Gastroesophageal sphincter (tissue), 4 donors: ENCODE measurements at regions not wholly inside any gene's neighbourhood (a gene's known extent, or its start where the extent isn't known, plus 50 kb on each side); places are given as distances from the start of the nearest gene placed in this dataset.

Experiments used
- ATAC-seq: fragments of 150-250 bp; one replicate; pipeline ENCODE4 v1.9.1; 2016; ENCODE audit warnings: mild to moderate bottlenecking, moderate library complexity
- H3K27ac ChIP-seq, 4 donors: fragments of 200-600 bp; sonication (generic) in 3 of 4; 1 replicate in 3 of 4; 2 replicates in 1 of 4; pipeline ENCODE4 v1.5.1; 2016 to 2019
- H3K27me3 ChIP-seq: fragments of 200-600 bp; sonication (generic); one replicate; pipeline ENCODE4 v1.5.1; 2019
- H3K36me3 ChIP-seq, 2 donors: fragments of 200-600 bp; sonication (generic); one replicate each; pipeline ENCODE4 v1.5.1; 2019; ENCODE audit warnings: control low read depth in 1 of 2
- H3K4me1 ChIP-seq, 3 donors: fragments of 200-600 bp; sonication (generic); 1 replicate in 2 of 3; 2 replicates in 1 of 3; pipeline ENCODE4 v1.5.1; 2016 to 2019; ENCODE audit warnings: control low read depth in 2 of 3
- H3K4me3 ChIP-seq, 2 donors: fragments of 200-600 bp; sonication (generic); one replicate each; pipeline ENCODE4 v1.5.1; 2019; ENCODE audit warnings: mild to moderate bottlenecking in 1 of 2, moderate library complexity in 1 of 2
- H3K9me3 ChIP-seq, 3 donors: fragments of 200-600 bp; sonication (generic); one replicate each; pipeline ENCODE4 v1.5.1; 2017 to 2019; ENCODE audit warnings: control low read depth in 2 of 3
- CTCF ChIP-seq, 4 experiments: fragments of 200-600 bp in 2 of 4; fragments of 450-650 bp in 2 of 4; sonication (generic) in 1 of 4; IDR thresholded peaks; one replicate each; pipeline ENCODE4 v1.5.1; 2017 to 2019; ENCODE audit warnings: antibody characterized with exemption in 4 of 4, mild to moderate bottlenecking in 2 of 4, moderate library complexity in 2 of 4
- EP300 ChIP-seq: sonication (generic); formaldehyde crosslinking; IDR thresholded peaks from one replicate; pipeline ENCODE4 v1.6.1; 2017; ENCODE audit warnings: antibody characterized with exemption, mild to moderate bottlenecking
- POLR2A ChIP-seq, 2 donors: fragments of 450-650 bp; IDR thresholded peaks; one replicate each; pipeline ENCODE4 v1.6.1; 2017; ENCODE audit warnings: antibody characterized with exemption in 2 of 2, mild to moderate bottlenecking in 2 of 2, moderate library complexity in 1 of 2
- POLR2AphosphoS5 ChIP-seq: sonication (generic); formaldehyde crosslinking; IDR thresholded peaks from one replicate; pipeline ENCODE4 v1.6.1; 2017; ENCODE audit warnings: antibody characterized with exemption
- WGBS, 2 donors: methylation state at CpG; one replicate each; pipeline ENCODE4 v1.1.5; 2018; ENCODE audit warnings: low coverage in 1 of 2; 5-methylcytosine and 5-hydroxymethylcytosine counted together

- H3K27me3 ChIP-seq = peaks cover 12% of the 10 kb centered on the region
- H3K27ac ChIP-seq = peak overlapping the region in 1 of 4 donors; percentile 22
- peaks cover 0 to 6% (median 0%) of the 10 kb centered on the region in 3 donors for H3K4me1 ChIP-seq
- no peaks in the 10 kb centered on the region for H3K36me3 ChIP-seq
- no peaks in the 10 kb centered on the region for H3K9me3 ChIP-seq
- TF ChIP-seq EP300 (no peak), CTCF (IDR thresholded peaks at IDR 0.05) (no peak), POLR2AphosphoS5 (no peak), POLR2A (IDR thresholded peaks at IDR 0.05) (no peak)
- WGBS, 2 donors = 90% methylated on average over 17 of the region's 26 CpGs; no CpG with 5 or more reads in 1 of the 2 donors
- H3K4me3 ChIP-seq = no peak overlapping the region
- no peak for ATAC-seq
Observed at GRCh38 chr9:134493461-134494272, 147.9 kb upstream of the COL5A1 start.

DNA sequence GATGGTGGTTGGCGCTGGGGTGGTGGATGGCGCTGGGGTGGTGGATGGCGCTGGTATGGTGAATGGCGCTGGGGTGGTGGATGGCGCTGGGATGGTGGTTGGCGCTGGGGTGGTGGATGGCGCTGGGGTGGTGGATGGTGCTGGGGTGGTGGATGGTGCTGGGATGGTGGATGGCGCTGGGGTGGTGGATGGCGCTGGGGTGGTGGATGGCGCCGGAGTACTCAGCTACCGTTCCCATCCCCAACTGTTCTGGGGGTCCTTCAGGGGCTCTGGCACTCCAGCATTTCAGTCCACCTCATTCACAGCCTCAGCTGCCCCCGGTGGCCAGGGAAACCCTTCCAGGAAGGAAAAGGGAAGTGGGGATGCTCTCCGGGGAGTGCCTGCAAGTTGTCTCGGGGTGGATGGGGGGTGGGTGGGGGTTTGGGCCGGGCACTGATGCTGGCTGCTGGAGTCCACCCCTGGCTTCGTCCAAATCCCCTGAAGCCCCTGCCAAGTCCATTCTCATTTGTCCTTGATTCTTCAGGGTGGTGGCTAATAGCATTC lies 147.3 kb upstream of the COL5A1 start:
- Histone ChIP-seq H3K36me3 (no peaks in the 10 kb centered on the region), H3K9me3 (no peaks in the 10 kb centered on the region), H3K4me1 (peaks cover 0 to 6% (median 0%) of the 10 kb centered on the region in 3 donors), H3K4me3 (no peak overlapping the region), H3K27me3 (peaks cover 12% of the 10 kb centered on the region), H3K27ac (no peak overlapping the region)
- WGBS, 2 donors = 84 to 87% methylated on average over 8 to 13 of the region's 17 CpGs
- no peak for ATAC-seq
- TF ChIP-seq CTCF (IDR thresholded peaks at IDR 0.05) = no peak
- TF ChIP-seq POLR2A (IDR thresholded peaks at IDR 0.05) = no peak
- no peak for TF ChIP-seq EP300
- TF ChIP-seq POLR2AphosphoS5 = no peak

DNA sequence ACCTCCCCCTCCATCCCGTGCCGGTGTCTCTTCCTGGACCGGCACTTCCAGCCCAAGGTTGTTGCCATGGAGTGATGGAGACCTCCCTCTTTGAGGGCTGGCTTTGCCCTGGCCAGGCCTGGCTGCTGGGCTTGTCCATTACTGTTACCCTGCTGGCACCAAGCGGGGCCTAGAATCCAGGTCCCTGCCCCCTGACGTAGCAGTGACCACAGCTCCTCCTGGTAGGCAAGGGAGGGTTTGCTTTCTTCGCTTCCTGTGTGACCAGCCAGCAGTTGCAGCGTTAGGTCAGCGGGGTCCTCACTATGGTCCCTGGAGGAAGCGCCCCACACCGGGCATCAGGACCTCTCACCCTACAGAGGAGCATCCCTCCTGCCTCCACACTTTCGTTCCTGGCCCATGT lies 146.7 kb upstream of the COL5A1 start:
- no peak overlapping the region for H3K4me3 ChIP-seq
- peaks cover 12% of the 10 kb centered on the region for H3K27me3 ChIP-seq
- H3K27ac ChIP-seq = no peak overlapping the region
- WGBS, 2 donors = 92% methylated on average over 6 of the region's 11 CpGs; no CpG with 5 or more reads in 1 of the 2 donors
- TF ChIP-seq POLR2AphosphoS5 (no peak), EP300 (no peak), CTCF (IDR thresholded peaks at IDR 0.05) (no peak), POLR2A (IDR thresholded peaks at IDR 0.05) (no peak)
- H3K9me3 ChIP-seq = no peaks in the 10 kb centered on the region
- no peak for ATAC-seq
- H3K36me3 ChIP-seq = no peaks in the 10 kb centered on the region
- H3K4me1 ChIP-seq = peaks cover 0 to 6% (median 0%) of the 10 kb centered on the region in 3 donors

- no peak overlapping the region for H3K4me3 ChIP-seq
- peaks cover 17% of the 10 kb centered on the region for H3K27me3 ChIP-seq
- TF ChIP-seq EP300 (no peak), POLR2AphosphoS5 (no peak), CTCF (IDR thresholded peaks at IDR 0.05) (no peak), POLR2A (IDR thresholded peaks at IDR 0.05) (no peak)
- no peaks in the 10 kb centered on the region for H3K9me3 ChIP-seq
- 91% methylated on average over 14 of the region's 17 CpGs; no CpG with 5 or more reads in 1 of the 2 donors for WGBS, 2 donors
- H3K4me1 ChIP-seq = peaks cover 0 to 6% (median 0%) of the 10 kb centered on the region in 3 donors
- H3K27ac ChIP-seq = no peak overlapping the region
- no peak for ATAC-seq
- no peaks in the 10 kb centered on the region for H3K36me3 ChIP-seq
Observed at GRCh38 chr9:134495881-134496412, 145.7 kb upstream of the COL5A1 start.
